Astrocyte (in vitro differentiated cells and primary cell): ENCODE measurements at regions not wholly inside any gene's neighbourhood (a gene's known extent, or its start where the extent isn't known, plus 50 kb on each side); places are given as distances from the start of the nearest gene placed in this dataset.
"Not testable (repeated sequence)": the region's sequence is repeated elsewhere in the genome, so short reads cannot be mapped to it uniquely, and the experiment has no call there.

Experiments
- DNase-seq: peaks from one replicate; pipeline ENCODE4 v3.0.0-alpha.2; 2010; ENCODE audit warnings: low read depth
- FAIRE-seq: peaks from 2 replicates; lab custom pipeline; 2011; peaks lifted over from hg19 to GRCh38; lab: Jason Lieb, UNC
- H2AFZ ChIP-seq: 2 replicates; pipeline ENCODE4 v1.6.0; 2012; ENCODE audit warnings: low read depth, low read length, inconsistent platforms
- H3K27ac ChIP-seq: 2 replicates; pipeline ENCODE4 v1.5.1; 2011; ENCODE audit warnings: low read depth, low read length, inconsistent platforms
- H3K27me3 ChIP-seq: 2 replicates; pipeline ENCODE4 v1.6.0; 2011; ENCODE audit warnings: low read length, inconsistent platforms; ENCODE audit not compliant: insufficient read depth
- H3K36me3 ChIP-seq: 2 replicates; pipeline ENCODE4 v1.5.1; 2011; ENCODE audit warnings: low read length, inconsistent platforms; ENCODE audit not compliant: insufficient read depth
- H3K4me1 ChIP-seq: 2 replicates; pipeline ENCODE4 v1.5.1; 2011; ENCODE audit warnings: low read length, inconsistent platforms; ENCODE audit not compliant: insufficient read depth
- H3K4me2 ChIP-seq: 2 replicates; pipeline ENCODE4 v1.6.0; 2012; ENCODE audit warnings: low read length, inconsistent platforms
- H3K4me3 ChIP-seq: 2 replicates; pipeline ENCODE4 v1.5.1; 2011; ENCODE audit warnings: low read depth, mild to moderate bottlenecking, low read length, inconsistent platforms; ENCODE audit not compliant: insufficient read depth
- H3K79me2 ChIP-seq: 2 replicates; pipeline ENCODE4 v1.6.0; 2012; ENCODE audit warnings: mild to moderate bottlenecking, low read length, inconsistent platforms; ENCODE audit not compliant: insufficient read depth
- H3K9ac ChIP-seq: 2 replicates; pipeline ENCODE4 v1.6.0; 2012; ENCODE audit warnings: mild to moderate bottlenecking, low read length, inconsistent platforms
- H3K9me3 ChIP-seq: 2 replicates; pipeline ENCODE4 v1.5.1; 2012; ENCODE audit warnings: low read depth, mild to moderate bottlenecking, low read length, inconsistent platforms; ENCODE audit not compliant: insufficient read depth
- H4K20me1 ChIP-seq: 2 replicates; pipeline ENCODE4 v1.6.0; 2012; ENCODE audit warnings: low read length, inconsistent platforms; ENCODE audit not compliant: insufficient read depth
- H3K27ac Mint-ChIP-seq: one replicate; pipeline ENCODE4 v1.8.0; 2021; ENCODE audit warnings: mild to moderate bottlenecking, mixed read lengths; ENCODE audit not compliant: unreplicated experiment
- H3K27me3 Mint-ChIP-seq: one replicate; pipeline ENCODE4 v1.8.0; 2021; ENCODE audit warnings: low read depth, mixed read lengths; ENCODE audit not compliant: unreplicated experiment
- H3K36me3 Mint-ChIP-seq: one replicate; pipeline ENCODE4 v1.8.0; 2021; ENCODE audit warnings: low read depth, mixed read lengths; ENCODE audit not compliant: unreplicated experiment
- H3K4me1 Mint-ChIP-seq: one replicate; pipeline ENCODE4 v1.8.0; 2021; ENCODE audit warnings: low read depth, mixed read lengths; ENCODE audit not compliant: unreplicated experiment
- H3K4me3 Mint-ChIP-seq: one replicate; pipeline ENCODE4 v1.8.0; 2021; ENCODE audit warnings: mild to moderate bottlenecking, moderate library complexity, mixed read lengths; ENCODE audit not compliant: unreplicated experiment
- H3K9me3 Mint-ChIP-seq: one replicate; pipeline ENCODE4 v1.8.0; 2021; ENCODE audit warnings: mild to moderate bottlenecking, mixed read lengths; ENCODE audit not compliant: unreplicated experiment
- CTCF ChIP-seq: IDR thresholded peaks from 2 replicates; pipeline ENCODE4 v1.5.1; 2011; ENCODE audit warnings: low read depth, mild to moderate bottlenecking, inconsistent platforms, low read length, moderate library complexity; ENCODE audit not compliant: insufficient read depth
- EZH2 ChIP-seq: IDR thresholded peaks from 2 replicates; pipeline ENCODE4 v1.6.1; 2012; ENCODE audit warnings: mild to moderate bottlenecking, low read length, inconsistent platforms; ENCODE audit not compliant: insufficient read depth

GRCh38 chrX:40388441-40388840, 192.3 kb upstream of the ATP6AP2 start:
- Histone ChIP-seq H3K4me2 (no peak overlapping the region), H3K79me2 (no peaks in the 10 kb centered on the region), H3K4me3 (no peak overlapping the region), H3K27me3 (no peaks in the 10 kb centered on the region), H3K4me1 (no peaks in the 10 kb centered on the region), H3K9ac (no peak overlapping the region), H2AFZ (no peak overlapping the region), H4K20me1 (no peaks in the 10 kb centered on the region), H3K36me3 (no peaks in the 10 kb centered on the region), H3K27ac (no peak overlapping the region), H3K9me3 (no peaks in the 10 kb centered on the region)
- H3K36me3 Mint-ChIP-seq = no peaks in the 10 kb centered on the region
- peak; percentile 55 for FAIRE-seq
- H3K4me3 Mint-ChIP-seq = no peak overlapping the region
- no peak for TF ChIP-seq CTCF
- TF ChIP-seq EZH2 = no peak
- H3K27me3 Mint-ChIP-seq = no peaks in the 10 kb centered on the region
- H3K27ac Mint-ChIP-seq = no peak overlapping the region
- H3K4me1 Mint-ChIP-seq = peaks cover 2% of the 10 kb centered on the region
- H3K9me3 Mint-ChIP-seq = no peaks in the 10 kb centered on the region
- no peak for DNase-seq

- not testable (repeated sequence) for H3K27ac Mint-ChIP-seq
Measured at GRCh38 chrX:40387869-40388268, 192.9 kb upstream of the ATP6AP2 start.

GRCh38 chrX:40387311-40387710, 193.5 kb upstream of the ATP6AP2 start:
- not testable (repeated sequence) for H3K27me3 Mint-ChIP-seq, H3K36me3 ChIP-seq, H3K4me3 ChIP-seq, H3K4me2 ChIP-seq, H4K20me1 ChIP-seq, H3K9ac ChIP-seq, H3K27ac ChIP-seq, H3K4me1 ChIP-seq, H3K36me3 Mint-ChIP-seq, DNase-seq, H3K27me3 ChIP-seq, H3K9me3 Mint-ChIP-seq, H3K4me1 Mint-ChIP-seq, H3K79me2 ChIP-seq, H3K9me3 ChIP-seq, H3K27ac Mint-ChIP-seq, H2AFZ ChIP-seq
- FAIRE-seq = peak; percentile 5
- H3K4me3 Mint-ChIP-seq = peak overlapping the region; percentile 34

More at GRCh38 chrX:40387869-40388268, 192.9 kb upstream of the ATP6AP2 start:
- H3K4me3 Mint-ChIP-seq, H3K27me3 Mint-ChIP-seq, H3K9me3 Mint-ChIP-seq, H3K27me3 ChIP-seq, H3K36me3 ChIP-seq, H3K27ac ChIP-seq, H3K36me3 Mint-ChIP-seq, H2AFZ ChIP-seq, DNase-seq, H3K79me2 ChIP-seq, H3K9ac ChIP-seq, H3K4me1 Mint-ChIP-seq, H4K20me1 ChIP-seq, H3K4me1 ChIP-seq, H3K9me3 ChIP-seq, H3K4me2 ChIP-seq, H3K4me3 ChIP-seq: not testable (repeated sequence)
- peak; percentile 94 for FAIRE-seq

GRCh38 chrX:40385682-40386081, 195.1 kb upstream of the ATP6AP2 start:
- FAIRE-seq = peak; percentile 96
- Mint-ChIP-seq H3K4me3 (no peak overlapping the region), H3K27me3 (no peaks in the 10 kb centered on the region), H3K9me3 (no peaks in the 10 kb centered on the region), H3K36me3 (no peaks in the 10 kb centered on the region), H3K4me1 (peaks cover 2% of the 10 kb centered on the region), H3K27ac (no peak overlapping the region)
- Histone ChIP-seq H3K4me1 (no peaks in the 10 kb centered on the region), H3K4me2 (no peak overlapping the region), H3K4me3 (no peak overlapping the region), H2AFZ (no peak overlapping the region), H3K27me3 (no peaks in the 10 kb centered on the region), H3K9me3 (no peaks in the 10 kb centered on the region), H3K79me2 (no peaks in the 10 kb centered on the region), H4K20me1 (no peaks in the 10 kb centered on the region), H3K9ac (no peak overlapping the region), H3K27ac (no peak overlapping the region), H3K36me3 (no peaks in the 10 kb centered on the region)
- TF ChIP-seq CTCF (no peak), EZH2 (no peak)
- no peak for DNase-seq
